LNCaP clone FGC (cell line): ENCODE measurements at regions not wholly inside any gene's neighbourhood (a gene's known extent, or its start where the extent isn't known, plus 50 kb on each side); places are given as distances from the start of the nearest gene placed in this dataset.
A peak's percentile ranks its signal among the peaks of the same experiment; 100 is the strongest.

Experiments
- DNase-seq: peaks from one replicate; pipeline ENCODE4 v3.0.0-alpha.2; 2011; ENCODE audit warnings: low read depth
- H3K4me3 ChIP-seq: 2 replicates; pipeline ENCODE4 v1.5.1; 2011; ENCODE audit warnings: mild to moderate bottlenecking, low read depth, low read length, control low read depth
- CTCF ChIP-seq: IDR thresholded peaks from 2 replicates; pipeline ENCODE4 v1.5.1; 2012; ENCODE audit warnings: mild to moderate bottlenecking; ENCODE audit not compliant: control insufficient read depth, insufficient read depth; ENCODE audit errors: extremely low read depth

GRCh38 chr14:29169408-29169807 is 402.8 kb downstream of the FOXG1 start:
- DNase-seq = no peak
- TF ChIP-seq CTCF = no peak
- H3K4me3 ChIP-seq = no peak overlapping the region

GRCh38 chr14:29175706-29176105 is 409.1 kb downstream of the FOXG1 start:
- DNase-seq = no peak
- no peak overlapping the region for H3K4me3 ChIP-seq
- no peak for TF ChIP-seq CTCF

- H3K4me3 ChIP-seq = no peak overlapping the region
- no peak for TF ChIP-seq CTCF
- DNase-seq = no peak
These were observed 410.3 kb downstream of the FOXG1 start for GRCh38 chr14:29176876-29177275.

- no peak for DNase-seq
- no peak overlapping the region for H3K4me3 ChIP-seq
- TF ChIP-seq CTCF = no peak
These were observed 412.4 kb downstream of the FOXG1 start for GRCh38 chr14:29178971-29179370.

- no peak for DNase-seq
- TF ChIP-seq CTCF = no peak
- H3K4me3 ChIP-seq = no peak overlapping the region
These were observed 424.5 kb downstream of the FOXG1 start for GRCh38 chr14:29191092-29191491.

- no peak overlapping the region for H3K4me3 ChIP-seq
- DNase-seq = peak; percentile 21
- no peak for TF ChIP-seq CTCF
These were observed 431.0 kb downstream of the FOXG1 start for GRCh38 chr14:29197557-29197956.

- H3K4me3 ChIP-seq = no peak overlapping the region
- no peak for DNase-seq
- no peak for TF ChIP-seq CTCF
These were observed 439.1 kb downstream of the FOXG1 start for GRCh38 chr14:29205658-29206057.
